H1 (cell line): ENCODE measurements at regions not wholly inside any gene's neighbourhood (a gene's known extent, or its start where the extent isn't known, plus 50 kb on each side); places are given as distances from the start of the nearest gene placed in this dataset.

Source experiments
- CTCF ChIA-PET: fragments of 300-600 bp; sonication (Branson Sonifier 250); formaldehyde crosslinking; loops from one replicate; lab custom pipeline; 2021; ENCODE audit not compliant: partially characterized antibody; lab: Charles Lee
- POLR2A ChIA-PET: fragments of 300-600 bp; sonication (Branson Sonifier 250); formaldehyde crosslinking; loops from one replicate; lab custom pipeline; 2021; ENCODE audit warnings: inconsistent platforms; ENCODE audit not compliant: partially characterized antibody; lab: Charles Lee
- DNase-seq, 2 experiments: peaks; one replicate each; pipeline versions ENCODE4 v3.0.0 to v3.0.0-alpha.2; 2010 to 2022; ENCODE audit warnings: low spot score in 2 of 2, low read depth in 1 of 2, mixed read lengths in 1 of 2
- FAIRE-seq: peaks from 2 replicates; lab custom pipeline; 2011; peaks lifted over from hg19 to GRCh38; lab: Jason Lieb, UNC
- H2AFZ ChIP-seq: 2 replicates; pipeline ENCODE4 v1.8.1; 2012; ENCODE audit warnings: low read length, inconsistent platforms
- H2AK5ac ChIP-seq: 2 replicates; pipeline ENCODE4 v1.6.1; 2013; ENCODE audit warnings: low read depth, low read length
- H2BK120ac ChIP-seq: replicated peaks from 2 replicates; pipeline ENCODE3; 2013; ENCODE audit warnings: low read depth, low read length, inconsistent platforms
- H2BK12ac ChIP-seq: 2 replicates; pipeline ENCODE4 v1.6.1; 2013; ENCODE audit warnings: low read depth, low read length
- H2BK15ac ChIP-seq: 2 replicates; pipeline ENCODE4 v1.6.1; 2013; ENCODE audit warnings: low read length
- H2BK20ac ChIP-seq: 2 replicates; pipeline ENCODE4 v1.6.1; 2013; ENCODE audit warnings: low read length
- H2BK5ac ChIP-seq: 2 replicates; pipeline ENCODE4 v1.6.1; 2013; ENCODE audit warnings: low read depth, low read length
- H3K14ac ChIP-seq: 2 replicates; pipeline ENCODE4 v1.6.1; 2013; ENCODE audit warnings: inconsistent platforms; ENCODE audit not compliant: insufficient read length
- H3K18ac ChIP-seq: 2 replicates; pipeline ENCODE4 v1.6.1; 2013; ENCODE audit warnings: low read length; ENCODE audit errors: extremely low read depth
- H3K23ac ChIP-seq: 2 replicates; pipeline ENCODE4 v1.6.1; 2013; ENCODE audit warnings: inconsistent platforms; ENCODE audit not compliant: insufficient read length
- H3K23me2 ChIP-seq: 2 replicates; pipeline ENCODE4 v1.6.1; 2013; ENCODE audit warnings: low read depth, low read length
- H3K27ac ChIP-seq: 2 replicates; pipeline ENCODE4 v1.6.1; 2011; ENCODE audit warnings: low read depth, low read length, inconsistent platforms
- H3K27me3 ChIP-seq, 4 experiments: replicated peaks in 1 of 4; 1 replicate in 1 of 4; 2 replicates in 3 of 4; pipeline versions ENCODE4 v1.6.1 to v1.8.1; 2011 to 2013; ENCODE audit warnings: low read length in 3 of 4, mild to moderate bottlenecking in 3 of 4, inconsistent platforms in 2 of 4, mixed read lengths in 2 of 4, moderate library complexity in 1 of 4; ENCODE audit not compliant: control insufficient read depth in 3 of 4, insufficient read depth in 3 of 4; ENCODE audit errors: extremely low read depth in 1 of 4
- H3K36me3 ChIP-seq, 4 experiments: 2 replicates each; pipeline versions ENCODE4 v1.6.1 to v1.8.1; 2011 to 2013; ENCODE audit warnings: mild to moderate bottlenecking in 4 of 4, low read length in 3 of 4, moderate library complexity in 2 of 4, control low read depth in 1 of 4, inconsistent platforms in 1 of 4; ENCODE audit not compliant: insufficient read depth in 4 of 4, control insufficient read depth in 2 of 4
- H3K4ac ChIP-seq: replicated peaks from 2 replicates; pipeline ENCODE3; 2013; ENCODE audit warnings: low read length, low read depth, mixed read lengths, inconsistent platforms; ENCODE audit not compliant: insufficient read length
- H3K4me1 ChIP-seq, 4 experiments: replicated peaks in 1 of 4; 1 replicate in 1 of 4; 2 replicates in 3 of 4; pipeline versions ENCODE4 v1.6.1 to v1.8.1; 2011 to 2013; ENCODE audit warnings: low read length in 3 of 4, inconsistent platforms in 2 of 4, mixed read lengths in 1 of 4; ENCODE audit not compliant: insufficient read depth in 4 of 4, control insufficient read depth in 3 of 4
- H3K4me2 ChIP-seq, 2 experiments: 2 replicates each; pipeline versions ENCODE4 v1.6.1 to v1.8.1; 2011 to 2013; ENCODE audit warnings: low read depth in 2 of 2, low read length in 2 of 2, control low read depth in 1 of 2, inconsistent platforms in 1 of 2, mild to moderate bottlenecking in 1 of 2; ENCODE audit not compliant: insufficient read depth in 1 of 2
- H3K4me3 ChIP-seq, 4 experiments: fragments of 200-600, 300-600 bp in 1 of 4; sonication (generic), shearing (Covaris generic), sonication (Bioruptor Twin) in 1 of 4; 2 replicates each; pipeline versions ENCODE4 v1.5.1 to v1.8.1; 2011 to 2016; ENCODE audit warnings: low read length in 4 of 4, low read depth in 3 of 4, control low read depth in 2 of 4, inconsistent platforms in 2 of 4, mild to moderate bottlenecking in 2 of 4, mixed read lengths in 1 of 4, moderate library complexity in 1 of 4; ENCODE audit not compliant: insufficient read depth in 2 of 4; ENCODE audit errors: extremely low read depth in 1 of 4
- H3K56ac ChIP-seq: replicated peaks from 2 replicates; pipeline ENCODE3; 2013; ENCODE audit warnings: low read depth, mild to moderate bottlenecking, mixed read lengths, low read length, inconsistent platforms; ENCODE audit not compliant: insufficient read length
- H3K79me1 ChIP-seq: 2 replicates; pipeline ENCODE4 v1.6.1; 2013; ENCODE audit warnings: low read depth, low read length, control low read depth
- H3K79me2 ChIP-seq, 2 experiments: 2 replicates each; pipeline versions ENCODE4 v1.6.1 to v1.8.1; 2012 to 2013; ENCODE audit warnings: low read length in 2 of 2, mild to moderate bottlenecking in 2 of 2, inconsistent platforms in 1 of 2; ENCODE audit not compliant: insufficient read depth in 2 of 2, control insufficient read depth in 1 of 2
- H3K9ac ChIP-seq, 4 experiments: replicated peaks in 1 of 4; 1 replicate in 1 of 4; 2 replicates in 3 of 4; pipeline versions ENCODE4 v1.6.1 to v1.8.1; 2011 to 2013; ENCODE audit warnings: low read depth in 3 of 4, low read length in 3 of 4, control low read depth in 2 of 4, mild to moderate bottlenecking in 2 of 4, moderate library complexity in 2 of 4, inconsistent platforms in 1 of 4; ENCODE audit errors: extremely low read depth in 1 of 4
- H3K9me3 ChIP-seq, 2 experiments: 2 replicates each; pipeline versions ENCODE4 v1.6.1 to v1.8.1; 2012 to 2013; ENCODE audit warnings: mild to moderate bottlenecking in 2 of 2, moderate library complexity in 2 of 2, control low read depth in 1 of 2, inconsistent platforms in 1 of 2, low read depth in 1 of 2, low read length in 1 of 2, mixed read lengths in 1 of 2; ENCODE audit not compliant: insufficient read depth in 2 of 2
- H4K20me1 ChIP-seq, 2 experiments: replicated peaks in 1 of 2; 2 replicates each; pipeline versions ENCODE3 to v1.8.1; 2011 to 2013; ENCODE audit warnings: inconsistent platforms in 2 of 2, low read length in 2 of 2, mild to moderate bottlenecking in 1 of 2; ENCODE audit not compliant: insufficient read depth in 2 of 2, control insufficient read depth in 1 of 2
- H4K5ac ChIP-seq: 2 replicates; pipeline ENCODE4 v1.6.1; 2013; ENCODE audit warnings: low read length, low read depth, mixed read lengths, inconsistent platforms; ENCODE audit not compliant: insufficient read length
- H4K8ac ChIP-seq: 2 replicates; pipeline ENCODE4 v1.8.0; 2013; ENCODE audit warnings: mild to moderate bottlenecking, moderate library complexity, low read length, inconsistent platforms; ENCODE audit not compliant: insufficient read depth; ENCODE audit errors: extremely low read depth
- H4K91ac ChIP-seq: replicated peaks from 2 replicates; pipeline ENCODE3; 2013; ENCODE audit warnings: low read length, mixed read lengths, inconsistent platforms; ENCODE audit not compliant: insufficient read length
- CBX8 ChIP-seq: fragments of 300-800, 300-1000 bp; sonication (generic); IDR thresholded peaks from 2 replicates; pipeline ENCODE4 v1.7.1; 2016; ENCODE audit warnings: low read depth, low read length, borderline replicate concordance
- CREB1 ChIP-seq: IDR thresholded peaks from 2 replicates; pipeline ENCODE4 v1.6.1; 2012; ENCODE audit warnings: inconsistent platforms
- EZH2 ChIP-seq: fragments of 200-600 bp; sonication (generic); IDR thresholded peaks from 2 replicates; pipeline ENCODE4 v1.7.1; 2012; ENCODE audit warnings: low read depth, mild to moderate bottlenecking, moderate library complexity, low read length, inconsistent platforms; ENCODE audit not compliant: severe bottlenecking
- HDAC2 ChIP-seq, 2 experiments: fragments of 300-600 bp in 1 of 2; sonication (generic) in 1 of 2; IDR thresholded peaks; 2 replicates each; pipeline ENCODE4 v1.6.1; 2011 to 2012; ENCODE audit warnings: low read depth in 2 of 2, low read length in 2 of 2, mild to moderate bottlenecking in 2 of 2, moderate library complexity in 2 of 2, borderline replicate concordance in 1 of 2, inconsistent platforms in 1 of 2
- JUN ChIP-seq: IDR thresholded peaks from 2 replicates; pipeline ENCODE4 v1.6.1; 2011; ENCODE audit warnings: low read depth, mild to moderate bottlenecking, improper control_type of control experiment, low read length
- KDM4A ChIP-seq: IDR thresholded peaks from one replicate; pipeline ENCODE4 v1.7.1; 2012; ENCODE audit warnings: low read depth, mild to moderate bottlenecking, moderate library complexity, low read length, inconsistent platforms; ENCODE audit not compliant: severe bottlenecking
- MAX ChIP-seq: IDR thresholded peaks from 2 replicates; pipeline ENCODE4 v1.6.1; 2012; ENCODE audit warnings: inconsistent platforms
- NANOG ChIP-seq: IDR thresholded peaks from 2 replicates; pipeline ENCODE4 v1.6.1; 2011; ENCODE audit warnings: low read length, low read depth, mild to moderate bottlenecking, inconsistent platforms; ENCODE audit not compliant: insufficient read depth, poor library complexity, severe bottlenecking
- POLR2AphosphoS5 ChIP-seq: IDR thresholded peaks from 2 replicates; pipeline ENCODE4 v1.6.1; 2011; ENCODE audit warnings: low read depth, low read length
- RAD21 ChIP-seq, 2 experiments: IDR thresholded peaks in 1 of 2; conservative IDR thresholded peaks in 1 of 2; 2 replicates each; pipeline ENCODE4 v1.6.1; 2011; ENCODE audit warnings: low read depth in 2 of 2, low read length in 2 of 2, improper control_type of control experiment in 1 of 2, inconsistent platforms in 1 of 2, mild to moderate bottlenecking in 1 of 2, moderate library complexity in 1 of 2
- SP4 ChIP-seq: IDR thresholded peaks from 2 replicates; pipeline ENCODE4 v1.6.1; 2012; ENCODE audit warnings: low read length, inconsistent platforms
- TCF12 ChIP-seq: IDR thresholded peaks from 2 replicates; pipeline ENCODE4 v1.6.1; 2011; ENCODE audit warnings: low read depth, mild to moderate bottlenecking, low read length
- USF2 ChIP-seq: IDR thresholded peaks from 2 replicates; pipeline ENCODE4 v1.6.1; 2011; ENCODE audit warnings: low read length, improper control_type of control experiment
- WGBS, 2 experiments: shearing (Covaris generic) in 1 of 2; methylation state at CpG; one replicate each; pipeline versions ENCODE4 v1.1.6 to v1.1.7; 2013 to 2015; ENCODE audit warnings: low lambda C conversion rate in 2 of 2, mixed read lengths in 2 of 2, inconsistent platforms in 1 of 2, low coverage in 1 of 2, missing lambda C conversion rate in 1 of 2; ENCODE audit not compliant: insufficient replicate concordance in 2 of 2, insufficient coverage in 1 of 2, insufficient read length in 1 of 2; ENCODE audit errors: extremely low coverage in 1 of 2, missing lambda C conversion rate in 1 of 2; 5-methylcytosine and 5-hydroxymethylcytosine counted together

DNA sequence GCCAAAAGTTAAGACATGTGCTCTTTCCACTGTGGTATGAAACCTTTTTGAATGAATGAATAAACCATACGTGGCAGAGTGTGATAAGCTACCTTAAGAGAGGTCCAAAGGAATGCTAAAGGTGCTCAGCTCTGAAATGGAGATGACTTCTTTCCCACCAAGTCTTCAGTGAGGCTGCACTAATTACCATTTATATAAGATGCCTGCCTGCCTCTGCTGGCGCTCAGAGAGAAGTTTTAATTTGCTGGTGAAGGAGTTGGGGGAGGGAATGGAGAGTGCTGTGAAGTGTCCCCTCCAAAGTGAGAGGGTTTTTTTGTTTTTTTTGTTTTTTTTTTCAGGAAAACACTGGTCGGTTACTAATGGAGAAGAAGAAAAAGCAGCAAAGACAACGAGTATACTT, 559.0 kb downstream of the OMA1 start:
- DNase-seq, result no peak
- 33% methylated on average over 4 of the region's 4 CpGs; no CpG with 5 or more reads in 1 of the 2 experiments for WGBS, 2 experiments

More for the DNA sequence above, 559.0 kb downstream of the OMA1 start:
- Histone ChIP-seq H3K9me3 (no peaks in the 10 kb centered on the region), H3K4me2 (0 out of 4 replicates have a peak overlapping the region, but pooled peaks of 1 of the 2 experiments have one; percentile 18), H3K23me2 (no peaks in the 10 kb centered on the region), H3K36me3 (no peaks in the 10 kb centered on the region), H3K27ac (no peak overlapping the region), H2BK12ac (no peak overlapping the region), H2BK120ac (peak overlapping the region; percentile 4), H3K9ac (no peak overlapping the region), H2BK15ac (no peak overlapping the region), H3K56ac (no peak overlapping the region), H4K8ac (no peak overlapping the region), H3K14ac (no peak overlapping the region), H3K4me1 (peaks cover 4 to 24% (median 14%) of the 10 kb centered on the region in 4 experiments; a peak in 5 of 7 replicates), H3K4ac (no peak overlapping the region), H2AFZ (no peak overlapping the region), H3K4me3 (no peak overlapping the region), H2AK5ac (no peak overlapping the region), H3K79me2 (no peaks in the 10 kb centered on the region), H3K79me1 (no peaks in the 10 kb centered on the region), H3K27me3 (no peaks in the 10 kb centered on the region), H2BK20ac (no peak overlapping the region), H4K20me1 (no peaks in the 10 kb centered on the region), H3K23ac (no peak overlapping the region), H4K91ac (peak overlapping the region; percentile 4), H4K5ac (no peak overlapping the region), H2BK5ac (no peak overlapping the region), H3K18ac (no peak overlapping the region)
- POLR2A ChIA-PET, result no interaction called here
- FAIRE-seq, result peak; percentile 68
- CTCF ChIA-PET, result interaction anchor here (0.7 to 0.8 kb wide), 2 partner anchors 33 to 50 kb away, joined by 3 read pairs; no protein-coding TSS in a partner anchor
- TF ChIP-seq CREB1 (no peak), JUN (no peak), POLR2AphosphoS5 (no peak), EZH2 (no peak), KDM4A (no peak), NANOG (no peak), USF2 (no peak), TCF12 (no peak), RAD21 (IDR thresholded peaks at IDR 0.05 in 1 of 2, conservative IDR thresholded peaks at IDR 0.05 in 1 of 2; ENCODE audit: low read depth in 2 of 2, low read length in 2 of 2) (no peak), MAX (no peak), HDAC2 (IDR thresholded peaks at IDR 0.05; ENCODE audit: borderline replicate concordance in 1 of 2, low read depth in 2 of 2, low read length in 2 of 2) (no peak), CBX8 (no peak), SP4 (no peak)
